GM18511 (cell line): ENCODE measurements at regions not wholly inside any gene's neighbourhood (a gene's known extent, or its start where the extent isn't known, plus 50 kb on each side); places are given as distances from the start of the nearest gene placed in this dataset.

ENCODE experiments used
- ATAC-seq: cut with Tn5 transposase; IDR thresholded peaks from one replicate; pipeline ENCODE4 v1.9.1; 2021; ENCODE audit warnings: mild to moderate bottlenecking, moderate library complexity; ENCODE audit not compliant: unreplicated experiment

GRCh38 chr2:125842041-125842440, 813.9 kb upstream of the GYPC start:
- no peak for ATAC-seq

GRCh38 chr2:125850541-125850940, 805.4 kb upstream of the GYPC start:
- ATAC-seq, result no peak

- no peak for ATAC-seq
Observed at GRCh38 chr2:125852364-125852763, 803.6 kb upstream of the GYPC start.

GRCh38 chr2:125853626-125854025, 802.3 kb upstream of the GYPC start:
- ATAC-seq, result no peak

GRCh38 chr2:125855204-125855603, 800.8 kb upstream of the GYPC start:
- ATAC-seq, result no peak

- no peak for ATAC-seq
Observed at GRCh38 chr2:125857971-125858794, 797.8 kb upstream of the GYPC start.

- no peak for ATAC-seq
Observed at GRCh38 chr2:125861461-125861860, 794.5 kb upstream of the GYPC start.

- no peak for ATAC-seq
Observed at GRCh38 chr2:125867908-125868307, 788.0 kb upstream of the GYPC start.

- ATAC-seq, result no peak
Observed at GRCh38 chr2:125870264-125870663, 785.7 kb upstream of the GYPC start.

- ATAC-seq, result no peak
Observed at GRCh38 chr2:125870746-125871145, 785.2 kb upstream of the GYPC start.

- no peak for ATAC-seq
Observed at GRCh38 chr2:125874564-125874963, 781.4 kb upstream of the GYPC start.

- no peak for ATAC-seq
Observed at GRCh38 chr2:125885340-125885739, 770.6 kb upstream of the GYPC start.

GRCh38 chr2:125886153-125886552, 769.8 kb upstream of the GYPC start:
- no peak for ATAC-seq

- no peak for ATAC-seq
Observed at GRCh38 chr2:125901278-125901677, 754.7 kb upstream of the GYPC start.

- no peak for ATAC-seq
Observed at GRCh38 chr2:125925891-125926546, 729.9 kb upstream of the GYPC start.

GRCh38 chr2:125935559-125935958, 720.4 kb upstream of the GYPC start:
- no peak for ATAC-seq

- ATAC-seq, result no peak
Observed at GRCh38 chr2:125942585-125943424, 713.2 kb upstream of the GYPC start.

GRCh38 chr2:125959047-125959446, 696.9 kb upstream of the GYPC start:
- no peak for ATAC-seq

GRCh38 chr2:125961739-125962138, 694.2 kb upstream of the GYPC start:
- ATAC-seq, result no peak

- no peak for ATAC-seq
Observed at GRCh38 chr2:125979886-125980285, 676.1 kb upstream of the GYPC start.

- ATAC-seq, result no peak
Observed at GRCh38 chr2:125983364-125983763, 672.6 kb upstream of the GYPC start.

- no peak for ATAC-seq
Observed at GRCh38 chr2:126029316-126029715, 626.6 kb upstream of the GYPC start.
